MCF 10A (cell line): ENCODE measurements at regions not wholly inside any gene's neighbourhood (a gene's known extent, or its start where the extent isn't known, plus 50 kb on each side); places are given as distances from the start of the nearest gene placed in this dataset.
"Not testable (repeated sequence)": the region's sequence is repeated elsewhere in the genome, so short reads cannot be mapped to it uniquely, and the experiment has no call there.

Experiments used
- BruUV-seq: library from RNA; stranded (reverse); fragments of 400-500 nt; replicated peaks from 2 replicates; lab custom pipeline; 2021; lab: Mats Ljungman, UMichigan
- CTCF ChIA-PET: fragments of 300-600 bp; sonication (Branson Sonifier 250); formaldehyde crosslinking; extraction: SDS; loops from one replicate; lab custom pipeline; 2021; ENCODE audit warnings: antibody characterized with exemption, inconsistent platforms; lab: Yijun Ruan, JAX
- POLR2A ChIA-PET: fragments of 300-600, 350-650 bp; sonication (Branson Sonifier 250); formaldehyde crosslinking; extraction: SDS; loops from one replicate; lab custom pipeline; 2020; ENCODE audit warnings: antibody characterized with exemption, inconsistent platforms; lab: Yijun Ruan, JAX
- DNase-seq: peaks from one replicate; pipeline ENCODE4 v3.0.0-alpha.2; 2018; ENCODE audit not compliant: unreplicated experiment
- H3K27ac Mint-ChIP-seq: one replicate; pipeline ENCODE4 v1.8.0; 2022; ENCODE audit warnings: mild to moderate bottlenecking, low read depth, mixed read lengths; ENCODE audit not compliant: unreplicated experiment
- H3K27me3 Mint-ChIP-seq: one replicate; pipeline ENCODE4 v1.8.0; 2022; ENCODE audit warnings: mixed read lengths; ENCODE audit not compliant: insufficient read depth, unreplicated experiment
- H3K36me3 Mint-ChIP-seq: one replicate; pipeline ENCODE4 v1.8.0; 2022; ENCODE audit warnings: mild to moderate bottlenecking, moderate library complexity, mixed read lengths; ENCODE audit not compliant: insufficient read depth, unreplicated experiment
- H3K4me1 Mint-ChIP-seq: one replicate; pipeline ENCODE4 v1.8.0; 2022; ENCODE audit warnings: mixed read lengths; ENCODE audit not compliant: insufficient read depth, unreplicated experiment
- H3K4me3 Mint-ChIP-seq: one replicate; pipeline ENCODE4 v1.8.0; 2022; ENCODE audit warnings: mild to moderate bottlenecking, moderate library complexity, mixed read lengths; ENCODE audit not compliant: unreplicated experiment
- H3K9me3 Mint-ChIP-seq: one replicate; pipeline ENCODE4 v1.8.0; 2022; ENCODE audit warnings: mixed read lengths; ENCODE audit not compliant: unreplicated experiment
- intact Hi-C: fragments of 100-400 bp; cut with micrococcal nuclease; formaldehyde crosslinking; loops from 2 replicates; pipeline ENCODE4 v1.14.1; 2022
- TF ChIP-seq, protein P1 (sequence below): fragments of 200-600 bp; IDR thresholded peaks from one replicate; pipeline ENCODE4 v1.8.0; 2022; ENCODE audit warnings: antibody characterized with exemption, mild to moderate bottlenecking; ENCODE audit not compliant: unreplicated experiment

DNA sequence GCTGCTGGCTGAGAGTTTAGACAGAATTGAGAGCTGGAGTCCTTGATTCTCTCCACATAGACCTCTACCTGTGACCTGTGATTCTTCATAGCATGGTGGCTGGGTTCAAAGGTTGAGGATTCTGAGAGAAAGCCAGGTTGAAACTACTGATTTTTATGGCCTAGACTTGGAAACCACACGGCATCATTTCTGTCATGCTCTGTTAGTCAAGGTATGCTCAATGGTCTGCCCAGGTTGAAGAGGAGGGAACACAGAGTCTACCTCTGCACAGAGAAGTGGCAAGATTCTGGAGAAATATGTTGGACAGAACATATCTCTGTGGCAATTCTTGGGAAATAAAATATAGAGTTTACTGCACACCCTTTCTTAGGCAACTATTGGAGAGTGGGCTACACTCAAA lies 57.2 kb upstream of the CXorf66 start:
- ChIA-PET POLR2A (no interaction called here), CTCF (interaction anchor here (0.7 kb wide), 1 partner anchor 119 kb away, joined by 4 read pairs; no protein-coding TSS in a partner anchor)
- no peak overlapping the region for H3K4me3 Mint-ChIP-seq
- no peaks in the 10 kb centered on the region for H3K9me3 Mint-ChIP-seq
- TF ChIP-seq, protein P1, sequence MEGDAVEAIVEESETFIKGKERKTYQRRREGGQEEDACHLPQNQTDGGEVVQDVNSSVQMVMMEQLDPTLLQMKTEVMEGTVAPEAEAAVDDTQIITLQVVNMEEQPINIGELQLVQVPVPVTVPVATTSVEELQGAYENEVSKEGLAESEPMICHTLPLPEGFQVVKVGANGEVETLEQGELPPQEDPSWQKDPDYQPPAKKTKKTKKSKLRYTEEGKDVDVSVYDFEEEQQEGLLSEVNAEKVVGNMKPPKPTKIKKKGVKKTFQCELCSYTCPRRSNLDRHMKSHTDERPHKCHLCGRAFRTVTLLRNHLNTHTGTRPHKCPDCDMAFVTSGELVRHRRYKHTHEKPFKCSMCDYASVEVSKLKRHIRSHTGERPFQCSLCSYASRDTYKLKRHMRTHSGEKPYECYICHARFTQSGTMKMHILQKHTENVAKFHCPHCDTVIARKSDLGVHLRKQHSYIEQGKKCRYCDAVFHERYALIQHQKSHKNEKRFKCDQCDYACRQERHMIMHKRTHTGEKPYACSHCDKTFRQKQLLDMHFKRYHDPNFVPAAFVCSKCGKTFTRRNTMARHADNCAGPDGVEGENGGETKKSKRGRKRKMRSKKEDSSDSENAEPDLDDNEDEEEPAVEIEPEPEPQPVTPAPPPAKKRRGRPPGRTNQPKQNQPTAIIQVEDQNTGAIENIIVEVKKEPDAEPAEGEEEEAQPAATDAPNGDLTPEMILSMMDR, result no peak
- intact Hi-C loops, result no loop called here
- no peak overlapping the region for H3K27ac Mint-ChIP-seq
- BruUV-seq, result no TSS peak
- DNase-seq, result no peak
- H3K27me3 Mint-ChIP-seq, result no peaks in the 10 kb centered on the region
- H3K36me3 Mint-ChIP-seq, result no peaks in the 10 kb centered on the region
- no peaks in the 10 kb centered on the region for H3K4me1 Mint-ChIP-seq

DNA sequence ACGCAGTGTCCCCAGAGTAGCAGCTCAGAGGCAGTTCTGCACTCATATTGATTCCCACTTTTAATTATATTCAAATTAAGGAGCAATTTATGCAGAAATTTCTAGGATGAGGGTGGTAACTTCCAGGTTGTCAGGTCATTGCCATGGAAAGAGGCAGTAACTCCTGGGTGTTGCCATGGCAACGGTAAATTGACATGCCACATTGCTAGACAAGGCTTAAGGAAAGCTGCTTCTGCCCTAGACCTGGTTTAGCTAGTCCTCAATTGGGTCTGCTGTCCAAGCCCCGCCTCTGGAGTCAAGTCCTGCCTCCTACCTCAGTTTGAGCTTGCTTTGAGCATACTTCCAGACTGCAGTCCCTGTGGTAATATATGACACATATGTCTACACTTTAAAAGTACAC lies 53.8 kb upstream of the CXorf66 start:
- intact Hi-C loops, POLR2A ChIA-PET, H3K27ac Mint-ChIP-seq, H3K4me3 Mint-ChIP-seq, H3K4me1 Mint-ChIP-seq, H3K27me3 Mint-ChIP-seq, H3K9me3 Mint-ChIP-seq, BruUV-seq, H3K36me3 Mint-ChIP-seq, DNase-seq: not testable (repeated sequence)
- CTCF ChIA-PET, result interaction anchor here (0.6 kb wide), 1 partner anchor 130 kb away, joined by 3 read pairs; no protein-coding TSS in a partner anchor
